Trophoblast cell (in vitro differentiated cells and primary cell): ENCODE measurements at regions not wholly inside any gene's neighbourhood (a gene's known extent, or its start where the extent isn't known, plus 50 kb on each side); places are given as distances from the start of the nearest gene placed in this dataset.

ENCODE experiments used
- DNase-seq, 2 donors: peaks; one replicate each; pipeline ENCODE4 v3.0.0-alpha.2; 2016
- H2AFZ ChIP-seq: 2 replicates; pipeline ENCODE4 v1.6.1; 2013; ENCODE audit warnings: low read length, moderate library complexity, mild to moderate bottlenecking; ENCODE audit not compliant: insufficient read depth, poor library complexity
- H2AK5ac ChIP-seq: 2 replicates; pipeline ENCODE4 v1.6.1; 2013; ENCODE audit warnings: mild to moderate bottlenecking, low read length
- H2BK120ac ChIP-seq: 2 replicates; pipeline ENCODE4 v1.6.1; 2013; ENCODE audit warnings: low read length, mild to moderate bottlenecking, moderate library complexity; ENCODE audit not compliant: insufficient read depth, poor library complexity
- H2BK12ac ChIP-seq: 2 replicates; pipeline ENCODE4 v1.6.1; 2013; ENCODE audit warnings: mild to moderate bottlenecking, low read length, moderate library complexity
- H2BK5ac ChIP-seq: 2 replicates; pipeline ENCODE4 v1.6.1; 2013; ENCODE audit warnings: low read length, low read depth, moderate library complexity, mild to moderate bottlenecking; ENCODE audit not compliant: poor library complexity
- H3K14ac ChIP-seq: 2 replicates; pipeline ENCODE4 v1.6.1; 2013; ENCODE audit warnings: mild to moderate bottlenecking, low read length
- H3K18ac ChIP-seq: 2 replicates; pipeline ENCODE4 v1.6.1; 2013; ENCODE audit warnings: mild to moderate bottlenecking, low read length
- H3K23ac ChIP-seq: 2 replicates; pipeline ENCODE4 v1.6.1; 2013; ENCODE audit warnings: low read length
- H3K27ac ChIP-seq: 2 replicates; pipeline ENCODE4 v1.5.1; 2013; ENCODE audit warnings: low read depth, mild to moderate bottlenecking, inconsistent platforms, low read length, moderate library complexity
- H3K27me3 ChIP-seq: 2 replicates; pipeline ENCODE4 v1.6.1; 2013; ENCODE audit warnings: inconsistent platforms, mild to moderate bottlenecking, low read length, moderate library complexity; ENCODE audit not compliant: insufficient read depth
- H3K36me3 ChIP-seq, 2 experiments: 1 replicate in 1 of 2; 2 replicates in 1 of 2; pipeline ENCODE4 v1.6.1; 2013; ENCODE audit warnings: low read length in 2 of 2, mild to moderate bottlenecking in 2 of 2, moderate library complexity in 1 of 2; ENCODE audit not compliant: insufficient read depth in 2 of 2, control insufficient read depth in 1 of 2
- H3K4ac ChIP-seq: 2 replicates; pipeline ENCODE4 v1.6.1; 2013; ENCODE audit warnings: low read depth, mild to moderate bottlenecking, low read length, moderate library complexity
- H3K4me1 ChIP-seq, 2 experiments: 1 replicate in 1 of 2; 2 replicates in 1 of 2; pipeline ENCODE4 v1.6.1; 2013; ENCODE audit warnings: low read length in 2 of 2, mild to moderate bottlenecking in 2 of 2, moderate library complexity in 1 of 2; ENCODE audit not compliant: insufficient read depth in 2 of 2, control insufficient read depth in 1 of 2
- H3K4me2 ChIP-seq: 2 replicates; pipeline ENCODE4 v1.6.1; 2013; ENCODE audit warnings: inconsistent platforms, mild to moderate bottlenecking, low read length, moderate library complexity
- H3K4me3 ChIP-seq: 2 replicates; pipeline ENCODE4 v1.5.1; 2013; ENCODE audit warnings: mild to moderate bottlenecking, low read depth, low read length, inconsistent platforms
- H3K79me1 ChIP-seq: one replicate; pipeline ENCODE4 v1.6.1; 2013; ENCODE audit warnings: low read length
- H3K79me2 ChIP-seq: 2 replicates; pipeline ENCODE4 v1.6.1; 2013; ENCODE audit warnings: low read length, mild to moderate bottlenecking; ENCODE audit not compliant: control insufficient read depth, insufficient read depth, poor library complexity
- H3K9ac ChIP-seq: 2 replicates; pipeline ENCODE4 v1.6.1; 2013; ENCODE audit warnings: mild to moderate bottlenecking, low read length
- H3K9me3 ChIP-seq: 2 replicates; pipeline ENCODE4 v1.6.1; 2013; ENCODE audit warnings: low read depth, mild to moderate bottlenecking, control low read depth, inconsistent platforms, low read length; ENCODE audit not compliant: insufficient read depth
- H4K12ac ChIP-seq: 2 replicates; pipeline ENCODE4 v1.6.1; 2013; ENCODE audit warnings: low read depth, mild to moderate bottlenecking, low read length, moderate library complexity
- H4K8ac ChIP-seq: 2 replicates; pipeline ENCODE4 v1.6.1; 2013; ENCODE audit warnings: low read depth, mild to moderate bottlenecking, low read length, moderate library complexity
- H4K91ac ChIP-seq: one replicate; pipeline ENCODE4 v1.6.1; 2013; ENCODE audit warnings: low read depth, mild to moderate bottlenecking, low read length, moderate library complexity
- WGBS: extraction: QIAGEN DNeasy Blood & Tissue Kit; methylation state at CpG from one replicate; pipeline ENCODE4 v1.1.7; 2013; ENCODE audit warnings: missing lambda C conversion rate; ENCODE audit not compliant: insufficient read length, insufficient coverage; ENCODE audit errors: extremely low coverage; 5-methylcytosine and 5-hydroxymethylcytosine counted together

DNA sequence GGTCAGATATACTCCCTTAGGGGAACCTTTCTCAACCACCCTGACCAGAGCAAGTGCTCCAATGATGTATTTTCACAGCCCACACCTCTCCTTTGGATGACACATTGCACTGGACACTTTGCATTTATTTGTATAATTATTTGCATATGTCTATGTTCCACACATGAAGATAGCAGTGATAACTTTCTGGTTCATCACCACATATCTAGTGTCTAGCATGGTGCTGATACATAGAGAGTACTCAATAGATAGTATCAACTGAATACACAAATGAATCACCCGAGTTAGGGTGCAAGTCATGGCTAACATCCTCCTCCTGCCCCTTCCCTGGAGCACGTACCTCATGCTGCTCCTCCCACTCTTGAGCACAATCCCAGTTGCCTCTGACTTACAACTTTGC is 617.6 kb downstream of the EBF1 start:
- Histone ChIP-seq H3K18ac (no peak overlapping the region), H2AK5ac (no peak overlapping the region), H3K79me2 (no peaks in the 10 kb centered on the region), H3K27me3 (no peaks in the 10 kb centered on the region), H3K14ac (no peak overlapping the region), H3K23ac (no peak overlapping the region), H3K4ac (no peak overlapping the region), H3K27ac (no peak overlapping the region), H3K4me2 (no peak overlapping the region), H3K9me3 (no peaks in the 10 kb centered on the region), H4K91ac (no peak overlapping the region), H3K4me3 (no peak overlapping the region), H3K36me3 (no peaks in the 10 kb centered on the region), H2BK5ac (no peak overlapping the region), H3K4me1 (no peaks in the 10 kb centered on the region), H4K8ac (no peak overlapping the region), H2BK12ac (no peak overlapping the region), H2AFZ (no peak overlapping the region), H3K79me1 (no peaks in the 10 kb centered on the region), H3K9ac (no peak overlapping the region), H4K12ac (no peak overlapping the region), H2BK120ac (no peak overlapping the region)
- no peak for DNase-seq
- no CpG with 5 or more reads among the region's 2 CpGs for WGBS

DNA sequence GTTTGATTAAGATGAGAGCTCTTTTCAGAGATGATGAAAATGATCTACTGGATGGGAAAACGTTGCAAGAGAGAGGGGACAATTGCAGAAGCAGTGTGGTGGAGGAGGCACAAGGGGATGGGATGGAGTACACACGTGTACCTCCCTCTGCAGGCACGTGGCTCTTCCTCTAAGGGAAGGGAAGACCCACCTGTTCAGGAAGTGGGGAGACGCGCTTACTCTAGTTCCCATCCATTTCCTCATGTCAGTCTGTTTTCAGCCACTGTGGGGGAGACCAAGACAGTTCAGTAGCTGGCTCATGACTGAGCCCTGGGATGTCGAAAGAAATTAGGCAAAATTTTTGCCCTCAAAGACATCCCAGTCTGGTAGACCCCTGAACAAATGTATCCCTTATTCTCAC is 619.2 kb upstream of the CLINT1 start:
- H2BK5ac ChIP-seq, result no peak overlapping the region
- no peak overlapping the region for H2AK5ac ChIP-seq
- no CpG with 5 or more reads among the region's 6 CpGs for whole genome bisulfite sequencing

DNA sequence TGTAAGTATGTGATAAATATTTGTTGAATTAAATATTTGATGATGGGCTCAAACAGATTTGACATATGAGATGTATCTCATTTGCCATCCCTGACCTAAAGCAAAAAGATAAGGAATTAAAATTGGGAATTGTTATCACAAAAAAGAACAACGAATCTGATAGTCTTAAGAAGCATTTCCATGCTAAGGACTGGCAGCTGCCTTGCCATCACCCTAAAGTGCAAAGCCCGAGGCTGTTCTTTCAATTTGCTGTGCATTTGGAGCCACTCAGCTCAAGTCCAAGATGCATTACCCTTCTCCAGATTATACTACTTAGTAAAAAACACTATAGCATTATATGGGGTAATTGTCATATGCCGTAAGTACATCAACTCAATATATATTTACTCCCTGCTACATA is 618.3 kb upstream of the CLINT1 start:
- no peak overlapping the region for H2BK120ac ChIP-seq
- no peak overlapping the region for H2BK5ac ChIP-seq
- H2AK5ac ChIP-seq, result no peak overlapping the region
- no CpG with 5 or more reads among the region's 3 CpGs for WGBS
- no peak overlapping the region for H3K23ac ChIP-seq
- no peaks in the 10 kb centered on the region for H3K79me2 ChIP-seq
- no peak overlapping the region for H3K14ac ChIP-seq
- H4K8ac ChIP-seq, result no peak overlapping the region
- no peak overlapping the region for H3K9ac ChIP-seq
- H3K9me3 ChIP-seq, result no peaks in the 10 kb centered on the region
- H3K18ac ChIP-seq, result no peak overlapping the region
- no peak overlapping the region for H2AFZ ChIP-seq
- no peaks in the 10 kb centered on the region for H3K27me3 ChIP-seq
- no peaks in the 10 kb centered on the region for H3K79me1 ChIP-seq
- H2BK12ac ChIP-seq, result no peak overlapping the region
- no peak overlapping the region for H4K12ac ChIP-seq
- no peak overlapping the region for H3K4me3 ChIP-seq
- H3K36me3 ChIP-seq, result no peaks in the 10 kb centered on the region
- no peak overlapping the region for H4K91ac ChIP-seq
- no peak overlapping the region for H3K4ac ChIP-seq
- H3K27ac ChIP-seq, result no peak overlapping the region
- no peak for DNase-seq
- no peak overlapping the region for H3K4me2 ChIP-seq
- H3K4me1 ChIP-seq, result no peaks in the 10 kb centered on the region

More for the DNA sequence above, 619.2 kb upstream of the CLINT1 start:
- no peak overlapping the region for H2BK12ac ChIP-seq
- no peak overlapping the region for H2BK120ac ChIP-seq
- H3K4ac ChIP-seq, result no peak overlapping the region
- H3K23ac ChIP-seq, result no peak overlapping the region
- H3K4me1 ChIP-seq, result no peaks in the 10 kb centered on the region
- no peak overlapping the region for H3K18ac ChIP-seq
- no peak overlapping the region for H4K91ac ChIP-seq
- H3K79me1 ChIP-seq, result no peaks in the 10 kb centered on the region
- H3K27me3 ChIP-seq, result no peaks in the 10 kb centered on the region
- no peaks in the 10 kb centered on the region for H3K9me3 ChIP-seq
- H3K27ac ChIP-seq, result no peak overlapping the region
- H3K9ac ChIP-seq, result no peak overlapping the region
- H4K12ac ChIP-seq, result no peak overlapping the region
- no peak for DNase-seq
- H3K4me3 ChIP-seq, result no peak overlapping the region
- H2AFZ ChIP-seq, result no peak overlapping the region
- H3K14ac ChIP-seq, result no peak overlapping the region
- no peak overlapping the region for H4K8ac ChIP-seq
- no peak overlapping the region for H3K4me2 ChIP-seq
- H3K36me3 ChIP-seq, result no peaks in the 10 kb centered on the region
- H3K79me2 ChIP-seq, result no peaks in the 10 kb centered on the region

DNA sequence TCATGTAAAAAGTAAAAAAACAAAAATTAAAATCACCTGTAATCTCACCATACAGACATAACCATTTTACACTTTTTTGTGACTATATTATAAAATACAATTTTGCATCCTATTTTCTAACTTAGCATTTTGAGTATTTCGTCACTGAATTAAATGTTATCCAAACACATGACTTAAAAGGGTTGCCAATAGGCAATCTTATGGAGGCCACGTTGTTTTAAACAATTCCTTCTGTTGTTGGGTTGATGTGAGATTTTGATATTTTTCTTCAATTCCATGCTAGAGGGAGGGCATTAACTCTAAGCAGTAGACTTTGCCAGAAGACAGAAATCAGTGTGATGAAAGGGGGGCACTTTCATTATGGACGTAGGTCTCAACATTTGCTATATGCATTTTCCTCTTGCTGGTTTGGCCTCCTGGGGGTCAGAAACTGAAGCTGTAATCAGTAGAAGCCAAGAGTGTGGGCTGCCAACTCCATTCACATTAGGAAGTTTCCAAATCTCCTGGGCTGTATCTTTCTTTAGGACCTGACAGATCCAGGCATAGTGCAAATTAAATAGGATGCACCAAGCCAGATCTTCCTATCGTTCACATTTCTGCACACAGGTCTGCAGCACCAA is 614.2 kb upstream of the CLINT1 start:
- H3K27ac ChIP-seq, result no peak overlapping the region
- H4K8ac ChIP-seq, result no peak overlapping the region
- no CpG with 5 or more reads among the region's 4 CpGs for WGBS
- H2BK5ac ChIP-seq, result no peak overlapping the region
- no peaks in the 10 kb centered on the region for H3K4me1 ChIP-seq
- H3K23ac ChIP-seq, result no peak overlapping the region
- no peak overlapping the region for H3K9ac ChIP-seq
- H2BK120ac ChIP-seq, result no peak overlapping the region
- no peaks in the 10 kb centered on the region for H3K36me3 ChIP-seq
- no peak overlapping the region for H4K12ac ChIP-seq
- H4K91ac ChIP-seq, result no peak overlapping the region
- no peak overlapping the region for H2AFZ ChIP-seq
- no peaks in the 10 kb centered on the region for H3K79me1 ChIP-seq
- H3K9me3 ChIP-seq, result no peaks in the 10 kb centered on the region
- no peak overlapping the region for H2BK12ac ChIP-seq
- no peaks in the 10 kb centered on the region for H3K27me3 ChIP-seq
- H2AK5ac ChIP-seq, result no peak overlapping the region
- no peak overlapping the region for H3K4me3 ChIP-seq
- no peak for DNase-seq
- no peaks in the 10 kb centered on the region for H3K79me2 ChIP-seq
- H3K14ac ChIP-seq, result no peak overlapping the region
- no peak overlapping the region for H3K4ac ChIP-seq
- no peak overlapping the region for H3K18ac ChIP-seq
- no peak overlapping the region for H3K4me2 ChIP-seq
